ENCODE measurements at regions not wholly inside any gene's neighbourhood (a gene's known extent, or its start where the extent isn't known, plus 50 kb on each side); places are given as distances from the start of the nearest gene placed in this dataset.

DNA sequence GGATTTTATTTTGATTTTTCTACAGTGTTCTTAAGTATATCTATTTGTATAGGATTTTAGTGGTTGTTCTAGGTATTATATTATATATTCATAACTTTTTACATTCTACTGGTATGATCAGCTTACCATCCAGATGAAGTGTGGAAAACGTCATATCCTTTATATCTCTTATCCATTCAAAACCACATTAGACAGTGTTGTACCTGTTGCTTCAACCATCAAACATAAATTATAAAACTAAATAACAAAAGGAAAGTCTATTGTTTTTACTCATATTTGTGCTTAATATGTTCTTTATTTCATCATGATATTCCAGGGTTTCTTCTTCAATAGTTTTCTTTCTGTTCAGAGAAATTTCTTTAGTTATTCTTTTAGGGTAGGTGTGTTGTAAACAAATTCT lies 191.4 kb downstream of the RPLP1 start:
- intact Hi-C loops (cut with DNase I), result no loop called here
- DNase-seq (ENCODE audit: low spot score), result no peak

GRCh38 chr15:69644876-69645275 lies 192.3 kb downstream of the RPLP1 start:
- no peak for DNase-seq (ENCODE audit: low spot score)
- intact Hi-C loops (cut with DNase I), result no loop called here

DNA sequence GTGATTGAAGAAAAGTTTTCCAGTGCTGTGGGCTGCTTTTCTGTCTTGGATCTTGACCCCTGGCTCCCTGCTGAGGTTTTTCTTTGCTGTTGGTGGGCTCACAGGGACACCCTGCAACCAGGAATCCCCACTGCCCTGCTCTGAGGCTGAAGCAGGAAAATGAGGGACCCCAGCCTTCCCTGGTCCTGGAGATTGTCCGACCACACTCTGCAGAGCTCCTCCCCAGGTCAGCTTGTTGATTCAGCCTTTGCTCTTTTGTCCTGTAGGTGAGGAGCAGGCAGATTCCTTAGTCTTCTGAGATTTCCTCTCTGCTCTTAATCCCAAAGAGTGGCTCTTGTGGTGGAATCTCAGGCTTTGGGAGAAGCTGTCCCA lies 194.5 kb downstream of the RPLP1 start:
- intact Hi-C loops (cut with DNase I), result no loop called here
- DNase-seq (ENCODE audit: low spot score), result no peak

- DNase-seq (ENCODE audit: low spot score), result peak; percentile 50
- intact Hi-C loops (cut with DNase I), result no loop called here
Measured at GRCh38 chr15:69648212-69648611, 195.6 kb downstream of the RPLP1 start.

DNA sequence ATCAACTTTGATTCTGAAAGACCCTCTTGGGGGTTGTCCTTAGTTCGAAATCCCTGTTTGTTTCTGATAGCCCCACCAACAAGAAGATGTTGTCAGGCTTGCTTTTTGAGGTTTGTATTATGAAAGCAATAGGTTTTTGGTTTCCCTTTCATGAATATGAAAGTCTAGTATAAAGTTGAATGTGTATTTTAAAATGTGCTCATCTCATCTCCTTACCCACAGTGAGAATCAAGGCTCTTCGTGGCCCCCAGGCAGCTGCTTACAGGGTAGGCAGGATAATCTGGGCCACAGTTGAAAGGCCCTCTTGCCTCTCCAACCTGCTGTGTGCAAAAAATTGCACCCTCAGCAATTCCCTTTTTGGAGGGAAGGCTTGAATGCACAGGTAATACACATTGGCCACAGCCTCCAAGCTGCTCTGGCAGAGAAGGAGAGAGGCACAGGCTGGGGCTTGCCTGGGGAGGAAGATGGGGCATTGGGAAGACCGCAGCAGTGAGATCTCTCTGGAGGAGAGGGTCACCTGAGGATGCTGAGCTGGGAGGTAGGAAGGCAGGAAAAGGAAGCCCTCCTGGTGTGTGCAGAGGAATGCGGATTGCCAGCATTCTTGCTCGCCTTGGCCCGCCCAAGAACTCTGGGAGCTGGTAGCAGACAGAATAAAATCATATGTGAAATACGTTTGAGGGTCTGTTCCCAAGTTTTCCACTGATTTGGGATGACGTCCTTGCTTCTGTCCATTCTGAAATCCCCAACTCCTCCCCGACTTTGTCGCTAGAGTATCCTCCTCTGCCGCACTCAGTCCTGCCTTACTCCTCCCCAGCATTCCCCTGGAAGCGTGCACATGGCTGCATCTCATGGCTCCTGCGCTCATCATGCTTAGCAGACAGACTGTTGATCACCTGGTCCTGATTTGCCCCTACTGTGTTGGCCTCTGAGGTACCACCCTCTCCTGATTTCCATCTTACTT lies 196.4 kb downstream of the RPLP1 start:
- DNase-seq (ENCODE audit: low spot score), result peak; percentile 31
- intact Hi-C loops (cut with DNase I), result no loop called here

- no peak for DNase-seq (ENCODE audit: low spot score)
- intact Hi-C loops (cut with DNase I), result no loop called here
Measured at GRCh38 chr15:69652293-69652692, 199.7 kb downstream of the RPLP1 start.

DNA sequence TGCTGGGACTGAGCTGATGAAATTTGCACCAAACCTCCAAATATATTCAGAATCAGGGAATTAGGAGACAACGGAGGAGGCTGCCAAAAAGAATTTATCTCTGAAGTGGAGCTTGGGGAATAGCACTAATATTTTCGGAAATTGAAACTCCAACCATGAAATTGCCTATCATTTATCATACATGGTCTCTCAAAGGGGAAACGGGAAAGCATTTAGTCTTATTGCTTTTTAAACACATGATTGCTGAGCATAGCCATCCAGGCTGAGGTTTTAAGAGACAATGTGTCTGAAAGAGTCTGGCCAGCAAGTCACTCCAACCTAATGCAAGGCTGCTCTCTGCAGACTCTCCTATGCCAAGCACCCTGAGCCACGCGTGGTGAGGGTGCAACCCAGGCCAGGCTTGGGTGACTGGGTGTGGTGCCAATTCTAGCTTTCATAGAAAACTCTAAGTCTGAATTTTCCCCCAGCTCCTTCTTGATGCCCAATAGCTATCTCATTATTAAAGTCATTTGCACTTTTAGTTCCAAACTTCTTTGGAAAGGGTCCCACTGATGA lies 200.2 kb downstream of the RPLP1 start:
- peak; percentile 10 for DNase-seq (ENCODE audit: low spot score)
- intact Hi-C loops (cut with DNase I), result no loop called here

GRCh38 chr15:69653306-69653705 lies 200.7 kb downstream of the RPLP1 start:
- intact Hi-C loops (cut with DNase I), result no loop called here
- DNase-seq (ENCODE audit: low spot score), result peak; percentile 14

DNA sequence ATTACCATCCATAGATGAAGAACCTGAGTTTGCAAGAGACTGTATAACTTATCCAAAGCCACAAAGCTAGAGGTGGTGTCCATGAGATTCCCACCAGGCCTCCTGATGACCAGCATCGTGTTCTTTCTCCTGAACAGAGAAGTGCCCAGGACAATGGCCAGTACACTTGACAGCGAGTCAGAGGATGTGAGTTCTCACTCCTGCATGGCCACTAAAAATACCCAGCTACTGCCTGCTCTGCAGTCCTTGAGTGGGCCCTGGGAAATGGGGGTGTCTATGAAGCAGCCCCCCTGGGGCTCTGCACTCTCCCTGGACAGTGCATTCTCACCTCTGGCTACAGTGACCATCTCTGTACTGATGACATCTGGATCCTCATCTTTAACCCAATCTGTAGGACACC lies 201.2 kb downstream of the RPLP1 start:
- DNase-seq (ENCODE audit: low spot score), result peak; percentile 17
- intact Hi-C loops (cut with DNase I), result no loop called here

DNA sequence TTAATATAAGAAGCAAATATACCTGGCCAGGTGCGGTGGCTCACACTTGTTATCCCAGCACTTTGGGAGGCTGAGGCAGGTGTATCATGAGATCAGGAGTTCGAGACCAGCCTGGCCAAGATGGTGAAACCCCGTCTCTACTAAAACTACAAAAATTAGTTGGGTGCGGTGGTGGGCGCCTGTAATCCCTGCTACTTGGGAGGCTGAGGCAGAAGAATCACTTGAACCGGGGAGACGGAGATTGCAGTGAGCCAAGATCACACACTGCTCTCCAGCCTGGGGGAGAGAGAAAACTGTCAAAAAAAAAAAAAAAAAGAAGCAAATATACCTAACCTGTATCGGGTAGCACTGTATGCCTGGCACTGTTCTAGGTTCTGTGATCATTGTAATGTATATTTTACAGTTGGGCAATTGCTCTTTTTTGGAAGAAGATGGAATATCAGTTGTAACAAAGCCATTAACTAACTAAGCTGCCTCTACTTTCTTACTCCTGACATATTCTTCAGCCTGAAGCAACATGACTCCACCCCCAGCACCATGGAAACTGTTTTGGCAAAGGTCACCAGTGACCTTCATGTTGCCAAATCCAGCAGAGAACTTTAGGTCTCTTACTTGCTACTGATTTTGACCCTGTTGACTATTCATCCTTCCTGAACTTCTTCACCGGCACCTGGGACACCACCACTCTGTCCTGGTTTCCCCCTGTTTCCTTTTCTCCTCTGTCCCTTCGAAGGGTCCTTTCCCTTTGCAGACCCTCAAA lies 203.8 kb downstream of the RPLP1 start:
- intact Hi-C loops (cut with DNase I), result no loop called here
- peak; percentile 51 for DNase-seq (ENCODE audit: low spot score)

- peak; percentile 44 for DNase-seq (ENCODE audit: low spot score)
- intact Hi-C loops (cut with DNase I), result no loop called here
Measured at GRCh38 chr15:69657626-69658025, 205.0 kb downstream of the RPLP1 start.

- no peak for DNase-seq (ENCODE audit: low spot score)
- intact Hi-C loops (cut with DNase I), result no loop called here
Measured at GRCh38 chr15:69658411-69658945, 205.9 kb downstream of the RPLP1 start.

DNA sequence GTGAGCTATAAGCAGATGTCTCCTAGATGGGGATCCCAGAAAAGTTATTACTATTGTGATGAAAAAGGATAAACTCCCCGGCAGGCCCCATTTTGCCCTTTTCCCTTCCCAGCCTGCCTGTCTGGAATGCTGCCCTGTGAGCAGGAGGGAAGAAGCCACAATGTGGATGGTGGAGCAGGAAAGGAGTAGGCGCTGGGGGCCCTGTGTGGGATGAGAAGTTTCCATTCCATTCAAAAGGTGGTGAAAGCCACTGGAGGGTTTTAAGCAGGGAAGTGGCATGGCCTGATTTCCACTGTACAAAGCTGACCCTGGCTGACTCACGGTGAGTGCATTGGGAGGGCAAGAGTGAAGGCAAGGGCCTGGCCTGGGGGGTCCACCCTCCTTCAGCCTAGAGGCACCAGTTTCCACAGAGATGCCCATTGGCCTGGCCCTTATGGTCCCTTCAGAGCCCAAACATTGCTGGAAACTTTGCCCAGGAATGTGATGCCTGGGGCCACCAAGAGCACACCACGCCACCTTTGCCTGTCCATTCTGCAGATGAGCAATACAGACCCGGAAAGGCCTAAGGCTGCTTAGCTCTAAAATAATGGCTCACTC lies 206.9 kb downstream of the RPLP1 start:
- intact Hi-C loops (cut with DNase I), result no loop called here
- no peak for DNase-seq (ENCODE audit: low spot score)

GRCh38 chr15:69660114-69660513 lies 207.5 kb downstream of the RPLP1 start:
- no peak for DNase-seq (ENCODE audit: low spot score)
- intact Hi-C loops (cut with DNase I), result no loop called here

DNA sequence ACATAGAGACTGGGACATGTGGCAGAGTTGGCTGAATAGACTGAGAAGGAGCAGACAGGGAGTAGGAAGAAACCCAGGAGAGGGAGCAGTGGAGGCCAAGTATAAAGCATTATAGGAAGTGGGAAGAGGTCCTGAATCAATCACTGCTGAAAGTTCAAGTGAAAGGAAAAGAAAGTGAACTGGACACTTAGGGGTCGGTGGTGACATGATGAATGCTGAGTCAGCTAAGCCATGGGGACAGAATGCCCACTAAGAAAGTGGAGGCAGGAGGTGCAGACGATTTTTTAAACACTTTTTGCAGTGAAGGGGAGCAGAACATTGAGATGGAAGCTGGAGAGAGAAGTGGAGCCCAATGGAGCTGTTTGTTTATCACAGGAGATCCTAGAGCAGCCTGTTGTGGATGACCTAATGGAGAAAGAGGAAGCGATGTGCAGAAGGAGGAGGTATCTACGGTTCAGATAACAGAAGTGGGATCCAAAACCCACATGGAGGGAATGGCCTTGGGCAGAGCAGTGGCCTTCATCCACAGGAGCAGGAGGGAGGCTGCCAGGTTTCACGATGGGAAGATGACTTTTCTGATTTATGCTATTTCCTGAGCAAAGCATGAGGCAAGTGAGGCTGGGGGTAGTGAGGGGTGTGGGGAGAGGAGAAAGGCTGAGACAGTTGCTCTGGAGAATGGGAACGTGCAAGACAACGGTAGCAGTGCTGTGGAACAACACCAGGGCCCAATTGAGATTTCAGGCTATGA lies 208.2 kb downstream of the RPLP1 start:
- intact Hi-C loops (cut with DNase I), result no loop called here
- no peak for DNase-seq (ENCODE audit: low spot score)

DNA sequence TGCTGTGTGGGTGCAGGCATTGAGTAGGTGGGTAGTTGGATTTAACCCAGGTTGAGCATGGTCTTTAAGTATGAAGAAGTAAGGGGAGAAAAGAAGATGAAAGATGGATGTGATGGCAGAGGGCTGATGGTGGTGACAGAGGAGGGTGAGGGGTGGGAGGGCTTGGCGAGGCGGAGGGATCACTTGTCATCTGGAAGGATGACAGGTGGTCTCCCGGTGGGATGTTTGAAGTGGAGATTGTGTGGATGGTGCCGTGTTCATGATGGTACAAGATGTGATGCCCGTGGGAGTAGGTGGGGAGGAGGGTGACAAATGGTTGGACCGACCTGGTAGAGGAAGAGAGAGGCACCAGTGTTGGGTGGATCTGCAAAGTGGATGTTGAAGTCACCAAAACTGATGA lies 208.8 kb downstream of the RPLP1 start:
- no peak for DNase-seq (ENCODE audit: low spot score)
- intact Hi-C loops (cut with DNase I), result no loop called here

DNA sequence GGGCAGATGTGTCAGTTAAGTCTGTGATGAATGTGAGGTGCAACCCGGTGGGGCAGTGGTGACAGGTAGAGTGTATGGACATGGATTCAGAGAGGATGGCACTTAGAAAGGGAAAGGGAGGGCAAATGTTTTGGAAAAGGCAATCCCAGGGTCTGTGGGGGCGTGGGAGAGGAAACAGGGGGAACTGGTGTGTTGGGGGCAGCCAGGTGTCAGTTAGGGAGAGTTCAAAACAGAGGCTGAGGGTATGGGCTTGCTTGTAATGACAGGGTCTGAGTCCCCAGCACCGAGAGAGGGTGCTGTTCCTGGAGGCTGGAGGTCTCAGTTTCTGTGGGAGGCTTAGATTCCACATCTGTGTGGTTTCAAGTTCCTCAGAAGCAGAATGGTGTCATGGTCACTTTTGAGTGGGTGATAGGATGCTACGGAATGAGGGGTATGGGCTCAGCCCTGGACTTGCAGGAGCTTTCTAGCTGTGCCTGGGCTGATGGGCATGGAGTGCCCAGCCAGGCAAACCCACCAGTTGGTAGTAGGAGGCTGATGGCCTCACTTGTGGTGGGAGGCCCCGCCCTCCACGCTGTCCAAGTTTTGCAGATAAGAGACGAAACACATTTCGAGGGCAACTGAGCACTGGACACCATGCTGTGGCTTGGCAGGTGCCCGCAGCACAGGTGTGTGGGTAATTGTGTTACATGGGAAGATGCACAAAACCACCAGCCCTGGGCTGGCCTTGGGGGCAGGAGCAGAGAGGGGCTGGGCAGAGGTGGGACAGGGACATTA lies 209.4 kb downstream of the RPLP1 start:
- intact Hi-C loops (cut with DNase I), result no loop called here

GRCh38 chr15:69662645-69663000 lies 210.0 kb downstream of the RPLP1 start:
- DNase-seq (ENCODE audit: low spot score), result no peak
- intact Hi-C loops (cut with DNase I), result no loop called here

More for the DNA sequence above, 209.4 kb downstream of the RPLP1 start:
- DNase-seq (ENCODE audit: low spot score), result no peak

GRCh38 chr15:69663441-69663840 lies 210.8 kb downstream of the RPLP1 start:
- DNase-seq (ENCODE audit: low spot score), result no peak
- intact Hi-C loops (cut with DNase I), result no loop called here
